ENCODE measurements at regions not wholly inside any gene's neighbourhood (a gene's known extent, or its start where the extent isn't known, plus 50 kb on each side); places are given as distances from the start of the nearest gene placed in this dataset.

DNA sequence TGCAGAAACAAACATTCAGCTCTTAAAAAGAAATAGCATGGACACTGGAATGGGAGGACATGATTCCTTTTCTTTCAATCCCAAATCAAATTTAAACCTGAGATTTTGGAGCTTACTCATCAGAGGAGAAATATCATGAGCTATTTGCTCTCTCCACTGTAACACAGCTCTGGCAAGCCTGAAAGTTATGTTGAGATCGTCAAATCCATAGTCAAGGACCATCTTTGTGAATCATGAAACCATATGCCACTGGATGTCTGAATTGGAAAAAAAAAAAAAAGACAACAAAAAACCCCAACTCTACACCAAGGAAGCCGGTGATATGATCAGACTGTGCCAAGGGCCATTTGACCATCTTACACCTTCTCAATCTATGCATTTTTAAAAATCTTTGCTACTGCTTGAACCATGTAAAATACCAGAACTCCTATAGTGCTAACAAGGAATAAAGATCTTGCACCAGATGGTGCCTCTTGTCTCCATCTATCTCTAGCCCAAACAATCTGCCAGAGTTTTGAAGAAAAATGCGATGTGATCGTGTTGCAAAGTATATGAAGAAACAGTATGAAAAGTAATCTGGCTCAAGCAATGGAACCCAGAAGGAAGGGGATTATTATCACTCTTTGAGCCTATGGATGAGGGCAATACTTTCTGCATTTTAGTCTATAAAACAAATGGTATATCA is 138.1 kb upstream of the MEF2C start:
- TF ChIP-seq POLR2A (IDR thresholded peaks at IDR 0.05; ENCODE audit: low read depth, low read length) (no peak), CEBPB (IDR thresholded peaks at IDR 0.05; ENCODE audit: low read depth, low read length) (no peak), MAFK (IDR thresholded peaks at IDR 0.05; ENCODE audit: low read depth, low read length) (no peak), RFX5 (IDR thresholded peaks at IDR 0.05; ENCODE audit: low read depth, low read length) (no peak), SMC3 (IDR thresholded peaks at IDR 0.05; ENCODE audit: low read depth, low read length) (no peak), MXI1 (IDR thresholded peaks at IDR 0.05; ENCODE audit: borderline replicate concordance, low read depth, low read length) (no peak), CHD1 (IDR thresholded peaks at IDR 0.05; ENCODE audit: low read depth, low read length) (no peak), RAD21 (IDR thresholded peaks at IDR 0.05; ENCODE audit: low read length) (no peak), MAZ (IDR thresholded peaks at IDR 0.05; ENCODE audit: borderline replicate concordance, low read depth, low read length) (no peak), BHLHE40 (IDR thresholded peaks at IDR 0.05; ENCODE audit: low read depth, low read length) (no peak), FOS (IDR thresholded peaks at IDR 0.05; ENCODE audit: low read depth, low read length) (no peak), RCOR1 (IDR thresholded peaks at IDR 0.05; ENCODE audit: insufficient replicate concordance, low read length) (no peak)
- TF ChIP-seq, protein P1, sequence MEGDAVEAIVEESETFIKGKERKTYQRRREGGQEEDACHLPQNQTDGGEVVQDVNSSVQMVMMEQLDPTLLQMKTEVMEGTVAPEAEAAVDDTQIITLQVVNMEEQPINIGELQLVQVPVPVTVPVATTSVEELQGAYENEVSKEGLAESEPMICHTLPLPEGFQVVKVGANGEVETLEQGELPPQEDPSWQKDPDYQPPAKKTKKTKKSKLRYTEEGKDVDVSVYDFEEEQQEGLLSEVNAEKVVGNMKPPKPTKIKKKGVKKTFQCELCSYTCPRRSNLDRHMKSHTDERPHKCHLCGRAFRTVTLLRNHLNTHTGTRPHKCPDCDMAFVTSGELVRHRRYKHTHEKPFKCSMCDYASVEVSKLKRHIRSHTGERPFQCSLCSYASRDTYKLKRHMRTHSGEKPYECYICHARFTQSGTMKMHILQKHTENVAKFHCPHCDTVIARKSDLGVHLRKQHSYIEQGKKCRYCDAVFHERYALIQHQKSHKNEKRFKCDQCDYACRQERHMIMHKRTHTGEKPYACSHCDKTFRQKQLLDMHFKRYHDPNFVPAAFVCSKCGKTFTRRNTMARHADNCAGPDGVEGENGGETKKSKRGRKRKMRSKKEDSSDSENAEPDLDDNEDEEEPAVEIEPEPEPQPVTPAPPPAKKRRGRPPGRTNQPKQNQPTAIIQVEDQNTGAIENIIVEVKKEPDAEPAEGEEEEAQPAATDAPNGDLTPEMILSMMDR (conservative IDR thresholded peaks at IDR 0.05; ENCODE audit: low read depth, low read length): no peak
- TF ChIP-seq, protein P2, sequence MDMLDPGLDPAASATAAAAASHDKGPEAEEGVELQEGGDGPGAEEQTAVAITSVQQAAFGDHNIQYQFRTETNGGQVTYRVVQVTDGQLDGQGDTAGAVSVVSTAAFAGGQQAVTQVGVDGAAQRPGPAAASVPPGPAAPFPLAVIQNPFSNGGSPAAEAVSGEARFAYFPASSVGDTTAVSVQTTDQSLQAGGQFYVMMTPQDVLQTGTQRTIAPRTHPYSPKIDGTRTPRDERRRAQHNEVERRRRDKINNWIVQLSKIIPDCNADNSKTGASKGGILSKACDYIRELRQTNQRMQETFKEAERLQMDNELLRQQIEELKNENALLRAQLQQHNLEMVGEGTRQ (IDR thresholded peaks at IDR 0.05; ENCODE audit: low read depth, low read length): no peak
